Mammary epithelial cell (primary cell): ENCODE measurements at regions not wholly inside any gene's neighbourhood (a gene's known extent, or its start where the extent isn't known, plus 50 kb on each side); places are given as distances from the start of the nearest gene placed in this dataset.

Experiments
- EZH2 ChIP-seq: IDR thresholded peaks from 2 replicates; pipeline ENCODE4 v1.6.1; 2012; ENCODE audit warnings: low read length, inconsistent platforms, borderline replicate concordance
- TF ChIP-seq, protein P1 (sequence below), 2 donors: IDR thresholded peaks in 1 of 2; conservative IDR thresholded peaks in 1 of 2; 2 replicates each; pipeline ENCODE4 v1.5.1; 2011 to 2012; ENCODE audit warnings: inconsistent platforms in 2 of 2, low read length in 2 of 2, mild to moderate bottlenecking in 2 of 2, control low read depth in 1 of 2, low read depth in 1 of 2; ENCODE audit not compliant: insufficient read depth in 1 of 2; ENCODE audit errors: extremely low read depth in 1 of 2

DNA sequence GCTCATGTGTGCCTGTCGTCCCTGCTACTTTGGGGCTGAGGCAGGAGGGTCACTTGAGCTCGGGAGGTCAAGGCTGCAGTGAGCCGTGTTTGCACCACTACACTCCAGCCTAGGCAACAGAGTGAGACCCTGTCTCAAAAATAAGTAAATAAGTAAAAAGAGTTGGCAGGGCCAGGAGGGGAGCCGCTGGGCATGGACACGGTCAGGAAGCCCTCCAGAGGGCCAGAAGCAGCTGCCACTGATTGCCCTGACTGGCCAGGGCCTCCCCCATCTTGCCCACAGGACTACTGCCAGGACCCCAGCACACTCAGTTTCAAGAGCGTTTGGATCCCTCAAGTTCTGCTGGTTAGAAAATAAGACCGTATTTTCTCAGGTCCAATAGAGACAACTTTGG, 112.2 kb upstream of the IPO9 start:
- TF ChIP-seq, protein P1, sequence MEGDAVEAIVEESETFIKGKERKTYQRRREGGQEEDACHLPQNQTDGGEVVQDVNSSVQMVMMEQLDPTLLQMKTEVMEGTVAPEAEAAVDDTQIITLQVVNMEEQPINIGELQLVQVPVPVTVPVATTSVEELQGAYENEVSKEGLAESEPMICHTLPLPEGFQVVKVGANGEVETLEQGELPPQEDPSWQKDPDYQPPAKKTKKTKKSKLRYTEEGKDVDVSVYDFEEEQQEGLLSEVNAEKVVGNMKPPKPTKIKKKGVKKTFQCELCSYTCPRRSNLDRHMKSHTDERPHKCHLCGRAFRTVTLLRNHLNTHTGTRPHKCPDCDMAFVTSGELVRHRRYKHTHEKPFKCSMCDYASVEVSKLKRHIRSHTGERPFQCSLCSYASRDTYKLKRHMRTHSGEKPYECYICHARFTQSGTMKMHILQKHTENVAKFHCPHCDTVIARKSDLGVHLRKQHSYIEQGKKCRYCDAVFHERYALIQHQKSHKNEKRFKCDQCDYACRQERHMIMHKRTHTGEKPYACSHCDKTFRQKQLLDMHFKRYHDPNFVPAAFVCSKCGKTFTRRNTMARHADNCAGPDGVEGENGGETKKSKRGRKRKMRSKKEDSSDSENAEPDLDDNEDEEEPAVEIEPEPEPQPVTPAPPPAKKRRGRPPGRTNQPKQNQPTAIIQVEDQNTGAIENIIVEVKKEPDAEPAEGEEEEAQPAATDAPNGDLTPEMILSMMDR (conservative IDR thresholded peaks at IDR 0.05 in 1 of 2, IDR thresholded peaks at IDR 0.05 in 1 of 2; ENCODE audit: extremely low read depth in 1 of 2, insufficient read depth in 1 of 2, low read depth in 1 of 2, low read length in 2 of 2) = no peak
- no peak for TF ChIP-seq EZH2
